OCI-LY3 (cell line): ENCODE measurements at regions not wholly inside any gene's neighbourhood (a gene's known extent, or its start where the extent isn't known, plus 50 kb on each side); places are given as distances from the start of the nearest gene placed in this dataset.

Experiments
- CTCF ChIP-seq: fragments of 200-600, 300-600 bp; sonication (generic); IDR thresholded peaks from 2 replicates; pipeline ENCODE4 v1.5.1; 2014; ENCODE audit warnings: antibody characterized with exemption, low read length, low read depth
- EZH2phosphoT487 ChIP-seq: fragments of 200-600 bp; shearing (Covaris generic); IDR thresholded peaks from 2 replicates; pipeline ENCODE4 v1.6.1; 2018; ENCODE audit warnings: antibody characterized with exemption, mixed run types, low read depth

GRCh38 chr9:11559001-11559776, 946.4 kb upstream of the PTPRD start:
- TF ChIP-seq CTCF (no peak), EZH2phosphoT487 (no peak)
